ENCODE measurements at regions not wholly inside any gene's neighbourhood (a gene's known extent, or its start where the extent isn't known, plus 50 kb on each side); places are given as distances from the start of the nearest gene placed in this dataset.

GRCh38 chr1:50333595-50333974 lies 89.7 kb downstream of the DMRTA2 start:
- 87% methylated on average over 25 of the region's 37 CpGs for WGBS (ENCODE audit: low lambda C conversion rate)
- Histone ChIP-seq H3K9ac (no peak overlapping the region), H3K79me2 (ENCODE audit: insufficient read depth) (no peaks in the 10 kb centered on the region), H3K9me2 (no peaks in the 10 kb centered on the region), H3K4me2 (no peak overlapping the region), H3F3A (replicated peaks; ENCODE audit: insufficient read depth) (no peaks in the 10 kb centered on the region), H3K4me3 (ENCODE audit: low read depth in 2 of 2, low read length in 1 of 2) (no peak overlapping the region), H3K27ac (ENCODE audit: low read depth in 2 of 2, low read length in 1 of 2) (peak overlapping the region in 1 of 2 experiments; percentile 94; a peak in 2 of 4 replicates), H3K9me3 (no peaks in the 10 kb centered on the region), H4K20me1 (ENCODE audit: insufficient read depth) (no peaks in the 10 kb centered on the region), H3K36me3 (replicated peaks in 1 of 2; ENCODE audit: control insufficient read depth in 1 of 2, insufficient read depth in 2 of 2, low read length in 1 of 2) (no peaks in the 10 kb centered on the region), H3K4me1 (ENCODE audit: control insufficient read depth in 1 of 2, insufficient read depth in 2 of 2, low read depth in 1 of 2, low read length in 1 of 2) (peaks cover 0 to 52% of the 10 kb centered on the region in 2 experiments; a peak in 2 of 4 replicates), H3K27me3 (ENCODE audit: insufficient read depth) (no peaks in the 10 kb centered on the region), H2AFZ (ENCODE audit: low read depth) (no peak overlapping the region)
- no peak for TF ChIP-seq NRF1 (IDR thresholded peaks at IDR 0.05; ENCODE audit: low read depth, low read length)
- TF ChIP-seq ZBTB33 (IDR thresholded peaks at IDR 0.05; ENCODE audit: borderline replicate concordance, low read depth), result no peak
- no peak; the same call in 1 of the 2 replicates for TF ChIP-seq CTCF (IDR thresholded peaks at IDR 0.05)
- TF ChIP-seq CHD2 (IDR thresholded peaks at IDR 0.05; ENCODE audit: low read length, partially characterized antibody), result no peak
- no peak for TF ChIP-seq MEF2A (IDR thresholded peaks at IDR 0.05; ENCODE audit: borderline replicate concordance, low read depth)
- no peak for TF ChIP-seq RCOR1 (IDR thresholded peaks at IDR 0.05; ENCODE audit: low read length)
- TF ChIP-seq SMC3 (IDR thresholded peaks at IDR 0.05; ENCODE audit: low read depth, low read length), result no peak
- TF ChIP-seq FOXM1 (IDR thresholded peaks at IDR 0.05; ENCODE audit: low read depth), result no peak
- TF ChIP-seq REST (IDR thresholded peaks at IDR 0.05; ENCODE audit: low read depth, low read length), result no peak
- TF ChIP-seq, protein P1, sequence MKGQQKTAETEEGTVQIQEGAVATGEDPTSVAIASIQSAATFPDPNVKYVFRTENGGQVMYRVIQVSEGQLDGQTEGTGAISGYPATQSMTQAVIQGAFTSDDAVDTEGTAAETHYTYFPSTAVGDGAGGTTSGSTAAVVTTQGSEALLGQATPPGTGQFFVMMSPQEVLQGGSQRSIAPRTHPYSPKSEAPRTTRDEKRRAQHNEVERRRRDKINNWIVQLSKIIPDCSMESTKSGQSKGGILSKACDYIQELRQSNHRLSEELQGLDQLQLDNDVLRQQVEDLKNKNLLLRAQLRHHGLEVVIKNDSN (IDR thresholded peaks at IDR 0.05; ENCODE audit: borderline replicate concordance, low read depth), result no peak
- no peak for TF ChIP-seq RFX5 (IDR thresholded peaks at IDR 0.05; ENCODE audit: low read length)
- TF ChIP-seq, protein P2, sequence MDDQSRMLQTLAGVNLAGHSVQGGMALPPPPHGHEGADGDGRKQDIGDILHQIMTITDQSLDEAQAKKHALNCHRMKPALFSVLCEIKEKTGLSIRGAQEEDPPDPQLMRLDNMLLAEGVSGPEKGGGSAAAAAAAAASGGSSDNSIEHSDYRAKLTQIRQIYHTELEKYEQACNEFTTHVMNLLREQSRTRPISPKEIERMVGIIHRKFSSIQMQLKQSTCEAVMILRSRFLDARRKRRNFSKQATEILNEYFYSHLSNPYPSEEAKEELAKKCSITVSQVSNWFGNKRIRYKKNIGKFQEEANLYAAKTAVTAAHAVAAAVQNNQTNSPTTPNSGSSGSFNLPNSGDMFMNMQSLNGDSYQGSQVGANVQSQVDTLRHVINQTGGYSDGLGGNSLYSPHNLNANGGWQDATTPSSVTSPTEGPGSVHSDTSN (IDR thresholded peaks at IDR 0.05), result no peak
- no peak for TF ChIP-seq FOSL2 (IDR thresholded peaks at IDR 0.05; ENCODE audit: borderline replicate concordance, low read depth)
- TF ChIP-seq EZH2phosphoT487 (IDR thresholded peaks at IDR 0.05; ENCODE audit: borderline replicate concordance, low read depth), result no peak
- no peak for TF ChIP-seq ELF1 (IDR thresholded peaks at IDR 0.05)
- TF ChIP-seq TCF12 (IDR thresholded peaks at IDR 0.05), result no peak
- ChIA-PET POLR2A (interaction anchor here (1.0 kb wide), 1 partner anchor 60 kb away, joined by 5 read pairs; no protein-coding TSS in a partner anchor), CTCF (interaction anchor here (0.6 to 8.8 kb wide), 28 partner anchors 10 to 1456 kb away, joined by 3 to 100 read pairs (median 6); partner anchors contain the start of gene ELAVL4)
- DNase-seq, result peak; percentile 40
